Astrocyte (in vitro differentiated cells and primary cell): ENCODE measurements at regions not wholly inside any gene's neighbourhood (a gene's known extent, or its start where the extent isn't known, plus 50 kb on each side); places are given as distances from the start of the nearest gene placed in this dataset.
A peak's percentile ranks its signal among the peaks of the same experiment; 100 is the strongest.

Source experiments
- DNase-seq: peaks from one replicate; pipeline ENCODE4 v3.0.0-alpha.2; 2010; ENCODE audit warnings: low read depth
- FAIRE-seq: peaks from 2 replicates; lab custom pipeline; 2011; peaks lifted over from hg19 to GRCh38; lab: Jason Lieb, UNC
- H2AFZ ChIP-seq: 2 replicates; pipeline ENCODE4 v1.6.0; 2012; ENCODE audit warnings: low read depth, low read length, inconsistent platforms
- H3K27ac ChIP-seq: 2 replicates; pipeline ENCODE4 v1.5.1; 2011; ENCODE audit warnings: low read depth, low read length, inconsistent platforms
- H3K27me3 ChIP-seq: 2 replicates; pipeline ENCODE4 v1.6.0; 2011; ENCODE audit warnings: low read length, inconsistent platforms; ENCODE audit not compliant: insufficient read depth
- H3K36me3 ChIP-seq: 2 replicates; pipeline ENCODE4 v1.5.1; 2011; ENCODE audit warnings: low read length, inconsistent platforms; ENCODE audit not compliant: insufficient read depth
- H3K4me1 ChIP-seq: 2 replicates; pipeline ENCODE4 v1.5.1; 2011; ENCODE audit warnings: low read length, inconsistent platforms; ENCODE audit not compliant: insufficient read depth
- H3K4me2 ChIP-seq: 2 replicates; pipeline ENCODE4 v1.6.0; 2012; ENCODE audit warnings: low read length, inconsistent platforms
- H3K4me3 ChIP-seq: 2 replicates; pipeline ENCODE4 v1.5.1; 2011; ENCODE audit warnings: low read depth, mild to moderate bottlenecking, low read length, inconsistent platforms; ENCODE audit not compliant: insufficient read depth
- H3K79me2 ChIP-seq: 2 replicates; pipeline ENCODE4 v1.6.0; 2012; ENCODE audit warnings: mild to moderate bottlenecking, low read length, inconsistent platforms; ENCODE audit not compliant: insufficient read depth
- H3K9ac ChIP-seq: 2 replicates; pipeline ENCODE4 v1.6.0; 2012; ENCODE audit warnings: mild to moderate bottlenecking, low read length, inconsistent platforms
- H3K9me3 ChIP-seq: 2 replicates; pipeline ENCODE4 v1.5.1; 2012; ENCODE audit warnings: low read depth, mild to moderate bottlenecking, low read length, inconsistent platforms; ENCODE audit not compliant: insufficient read depth
- H4K20me1 ChIP-seq: 2 replicates; pipeline ENCODE4 v1.6.0; 2012; ENCODE audit warnings: low read length, inconsistent platforms; ENCODE audit not compliant: insufficient read depth
- H3K27ac Mint-ChIP-seq: one replicate; pipeline ENCODE4 v1.8.0; 2021; ENCODE audit warnings: mild to moderate bottlenecking, mixed read lengths; ENCODE audit not compliant: unreplicated experiment
- H3K27me3 Mint-ChIP-seq: one replicate; pipeline ENCODE4 v1.8.0; 2021; ENCODE audit warnings: low read depth, mixed read lengths; ENCODE audit not compliant: unreplicated experiment
- H3K36me3 Mint-ChIP-seq: one replicate; pipeline ENCODE4 v1.8.0; 2021; ENCODE audit warnings: low read depth, mixed read lengths; ENCODE audit not compliant: unreplicated experiment
- H3K4me1 Mint-ChIP-seq: one replicate; pipeline ENCODE4 v1.8.0; 2021; ENCODE audit warnings: low read depth, mixed read lengths; ENCODE audit not compliant: unreplicated experiment
- H3K4me3 Mint-ChIP-seq: one replicate; pipeline ENCODE4 v1.8.0; 2021; ENCODE audit warnings: mild to moderate bottlenecking, moderate library complexity, mixed read lengths; ENCODE audit not compliant: unreplicated experiment
- H3K9me3 Mint-ChIP-seq: one replicate; pipeline ENCODE4 v1.8.0; 2021; ENCODE audit warnings: mild to moderate bottlenecking, mixed read lengths; ENCODE audit not compliant: unreplicated experiment
- CTCF ChIP-seq: IDR thresholded peaks from 2 replicates; pipeline ENCODE4 v1.5.1; 2011; ENCODE audit warnings: low read depth, mild to moderate bottlenecking, inconsistent platforms, low read length, moderate library complexity; ENCODE audit not compliant: insufficient read depth
- EZH2 ChIP-seq: IDR thresholded peaks from 2 replicates; pipeline ENCODE4 v1.6.1; 2012; ENCODE audit warnings: mild to moderate bottlenecking, low read length, inconsistent platforms; ENCODE audit not compliant: insufficient read depth

GRCh38 chr4:125244848-125245450 is 69.8 kb upstream of the FAT4 start:
- H3K4me1 Mint-ChIP-seq: no peaks in the 10 kb centered on the region

GRCh38 chr4:125243789-125244397 is 70.9 kb upstream of the FAT4 start:
- H3K4me2 ChIP-seq: no peak overlapping the region
- peak; percentile 5 for DNase-seq

More at GRCh38 chr4:125244848-125245450, 69.8 kb upstream of the FAT4 start:
- Histone ChIP-seq H3K9ac (no peak overlapping the region), H3K27ac (no peak overlapping the region), H4K20me1 (no peaks in the 10 kb centered on the region), H3K36me3 (no peaks in the 10 kb centered on the region), H3K4me1 (peaks cover 3% of the 10 kb centered on the region), H3K4me2 (no peak overlapping the region), H3K79me2 (no peaks in the 10 kb centered on the region), H2AFZ (no peak overlapping the region), H3K27me3 (no peaks in the 10 kb centered on the region), H3K4me3 (no peak overlapping the region), H3K9me3 (no peaks in the 10 kb centered on the region)
- no peaks in the 10 kb centered on the region for H3K27me3 Mint-ChIP-seq
- H3K9me3 Mint-ChIP-seq: no peaks in the 10 kb centered on the region
- H3K36me3 Mint-ChIP-seq: no peaks in the 10 kb centered on the region
- TF ChIP-seq CTCF: peak; percentile 27
- TF ChIP-seq EZH2: no peak
- FAIRE-seq: no peak
- no peak for DNase-seq
- no peak overlapping the region for H3K4me3 Mint-ChIP-seq
- no peak overlapping the region for H3K27ac Mint-ChIP-seq

More at GRCh38 chr4:125243789-125244397, 70.9 kb upstream of the FAT4 start:
- no peak overlapping the region for H3K9ac ChIP-seq
- Mint-ChIP-seq H3K36me3 (no peaks in the 10 kb centered on the region), H3K9me3 (no peaks in the 10 kb centered on the region), H3K27me3 (no peaks in the 10 kb centered on the region), H3K27ac (no peak overlapping the region), H3K4me1 (no peaks in the 10 kb centered on the region), H3K4me3 (no peak overlapping the region)
- FAIRE-seq: no peak
- H3K27me3 ChIP-seq: no peaks in the 10 kb centered on the region
- TF ChIP-seq CTCF (no peak), EZH2 (no peak)
- no peaks in the 10 kb centered on the region for H3K79me2 ChIP-seq
- no peak overlapping the region for H3K4me3 ChIP-seq
- H3K4me1 ChIP-seq: peaks cover 3% of the 10 kb centered on the region
- H3K9me3 ChIP-seq: no peaks in the 10 kb centered on the region
- no peak overlapping the region for H3K27ac ChIP-seq
- no peaks in the 10 kb centered on the region for H3K36me3 ChIP-seq
- no peak overlapping the region for H2AFZ ChIP-seq
- H4K20me1 ChIP-seq: no peaks in the 10 kb centered on the region
